H1 (cell line): ENCODE measurements at regions not wholly inside any gene's neighbourhood (a gene's known extent, or its start where the extent isn't known, plus 50 kb on each side); places are given as distances from the start of the nearest gene placed in this dataset.

Experiments
- CTCF ChIA-PET: fragments of 300-600 bp; sonication (Branson Sonifier 250); formaldehyde crosslinking; loops from one replicate; lab custom pipeline; 2021; ENCODE audit not compliant: partially characterized antibody; lab: Charles Lee
- POLR2A ChIA-PET: fragments of 300-600 bp; sonication (Branson Sonifier 250); formaldehyde crosslinking; loops from one replicate; lab custom pipeline; 2021; ENCODE audit warnings: inconsistent platforms; ENCODE audit not compliant: partially characterized antibody; lab: Charles Lee
- DNase-seq, 2 experiments: peaks; one replicate each; pipeline versions ENCODE4 v3.0.0 to v3.0.0-alpha.2; 2010 to 2022; ENCODE audit warnings: low spot score in 2 of 2, low read depth in 1 of 2, mixed read lengths in 1 of 2
- FAIRE-seq: peaks from 2 replicates; lab custom pipeline; 2011; peaks lifted over from hg19 to GRCh38; lab: Jason Lieb, UNC
- H2AFZ ChIP-seq: 2 replicates; pipeline ENCODE4 v1.8.1; 2012; ENCODE audit warnings: low read length, inconsistent platforms
- H2AK5ac ChIP-seq: 2 replicates; pipeline ENCODE4 v1.6.1; 2013; ENCODE audit warnings: low read depth, low read length
- H2BK120ac ChIP-seq: replicated peaks from 2 replicates; pipeline ENCODE3; 2013; ENCODE audit warnings: low read depth, low read length, inconsistent platforms
- H2BK12ac ChIP-seq: 2 replicates; pipeline ENCODE4 v1.6.1; 2013; ENCODE audit warnings: low read depth, low read length
- H2BK15ac ChIP-seq: 2 replicates; pipeline ENCODE4 v1.6.1; 2013; ENCODE audit warnings: low read length
- H2BK20ac ChIP-seq: 2 replicates; pipeline ENCODE4 v1.6.1; 2013; ENCODE audit warnings: low read length
- H2BK5ac ChIP-seq: 2 replicates; pipeline ENCODE4 v1.6.1; 2013; ENCODE audit warnings: low read depth, low read length
- H3K14ac ChIP-seq: 2 replicates; pipeline ENCODE4 v1.6.1; 2013; ENCODE audit warnings: inconsistent platforms; ENCODE audit not compliant: insufficient read length
- H3K18ac ChIP-seq: 2 replicates; pipeline ENCODE4 v1.6.1; 2013; ENCODE audit warnings: low read length; ENCODE audit errors: extremely low read depth
- H3K23ac ChIP-seq: 2 replicates; pipeline ENCODE4 v1.6.1; 2013; ENCODE audit warnings: inconsistent platforms; ENCODE audit not compliant: insufficient read length
- H3K23me2 ChIP-seq: 2 replicates; pipeline ENCODE4 v1.6.1; 2013; ENCODE audit warnings: low read depth, low read length
- H3K27ac ChIP-seq: 2 replicates; pipeline ENCODE4 v1.6.1; 2011; ENCODE audit warnings: low read depth, low read length, inconsistent platforms
- H3K27me3 ChIP-seq, 4 experiments: replicated peaks in 1 of 4; 1 replicate in 1 of 4; 2 replicates in 3 of 4; pipeline versions ENCODE4 v1.6.1 to v1.8.1; 2011 to 2013; ENCODE audit warnings: low read length in 3 of 4, mild to moderate bottlenecking in 3 of 4, inconsistent platforms in 2 of 4, mixed read lengths in 2 of 4, moderate library complexity in 1 of 4; ENCODE audit not compliant: control insufficient read depth in 3 of 4, insufficient read depth in 3 of 4; ENCODE audit errors: extremely low read depth in 1 of 4
- H3K36me3 ChIP-seq, 4 experiments: 2 replicates each; pipeline versions ENCODE4 v1.6.1 to v1.8.1; 2011 to 2013; ENCODE audit warnings: mild to moderate bottlenecking in 4 of 4, low read length in 3 of 4, moderate library complexity in 2 of 4, control low read depth in 1 of 4, inconsistent platforms in 1 of 4; ENCODE audit not compliant: insufficient read depth in 4 of 4, control insufficient read depth in 2 of 4
- H3K4ac ChIP-seq: replicated peaks from 2 replicates; pipeline ENCODE3; 2013; ENCODE audit warnings: low read length, low read depth, mixed read lengths, inconsistent platforms; ENCODE audit not compliant: insufficient read length
- H3K4me1 ChIP-seq, 4 experiments: replicated peaks in 1 of 4; 1 replicate in 1 of 4; 2 replicates in 3 of 4; pipeline versions ENCODE4 v1.6.1 to v1.8.1; 2011 to 2013; ENCODE audit warnings: low read length in 3 of 4, inconsistent platforms in 2 of 4, mixed read lengths in 1 of 4; ENCODE audit not compliant: insufficient read depth in 4 of 4, control insufficient read depth in 3 of 4
- H3K4me2 ChIP-seq, 2 experiments: 2 replicates each; pipeline versions ENCODE4 v1.6.1 to v1.8.1; 2011 to 2013; ENCODE audit warnings: low read depth in 2 of 2, low read length in 2 of 2, control low read depth in 1 of 2, inconsistent platforms in 1 of 2, mild to moderate bottlenecking in 1 of 2; ENCODE audit not compliant: insufficient read depth in 1 of 2
- H3K4me3 ChIP-seq, 4 experiments: fragments of 200-600, 300-600 bp in 1 of 4; sonication (generic), shearing (Covaris generic), sonication (Bioruptor Twin) in 1 of 4; 2 replicates each; pipeline versions ENCODE4 v1.5.1 to v1.8.1; 2011 to 2016; ENCODE audit warnings: low read length in 4 of 4, low read depth in 3 of 4, control low read depth in 2 of 4, inconsistent platforms in 2 of 4, mild to moderate bottlenecking in 2 of 4, mixed read lengths in 1 of 4, moderate library complexity in 1 of 4; ENCODE audit not compliant: insufficient read depth in 2 of 4; ENCODE audit errors: extremely low read depth in 1 of 4
- H3K56ac ChIP-seq: replicated peaks from 2 replicates; pipeline ENCODE3; 2013; ENCODE audit warnings: low read depth, mild to moderate bottlenecking, mixed read lengths, low read length, inconsistent platforms; ENCODE audit not compliant: insufficient read length
- H3K79me1 ChIP-seq: 2 replicates; pipeline ENCODE4 v1.6.1; 2013; ENCODE audit warnings: low read depth, low read length, control low read depth
- H3K79me2 ChIP-seq, 2 experiments: 2 replicates each; pipeline versions ENCODE4 v1.6.1 to v1.8.1; 2012 to 2013; ENCODE audit warnings: low read length in 2 of 2, mild to moderate bottlenecking in 2 of 2, inconsistent platforms in 1 of 2; ENCODE audit not compliant: insufficient read depth in 2 of 2, control insufficient read depth in 1 of 2
- H3K9ac ChIP-seq, 4 experiments: replicated peaks in 1 of 4; 1 replicate in 1 of 4; 2 replicates in 3 of 4; pipeline versions ENCODE4 v1.6.1 to v1.8.1; 2011 to 2013; ENCODE audit warnings: low read depth in 3 of 4, low read length in 3 of 4, control low read depth in 2 of 4, mild to moderate bottlenecking in 2 of 4, moderate library complexity in 2 of 4, inconsistent platforms in 1 of 4; ENCODE audit errors: extremely low read depth in 1 of 4
- H3K9me3 ChIP-seq, 2 experiments: 2 replicates each; pipeline versions ENCODE4 v1.6.1 to v1.8.1; 2012 to 2013; ENCODE audit warnings: mild to moderate bottlenecking in 2 of 2, moderate library complexity in 2 of 2, control low read depth in 1 of 2, inconsistent platforms in 1 of 2, low read depth in 1 of 2, low read length in 1 of 2, mixed read lengths in 1 of 2; ENCODE audit not compliant: insufficient read depth in 2 of 2
- H4K20me1 ChIP-seq, 2 experiments: replicated peaks in 1 of 2; 2 replicates each; pipeline versions ENCODE3 to v1.8.1; 2011 to 2013; ENCODE audit warnings: inconsistent platforms in 2 of 2, low read length in 2 of 2, mild to moderate bottlenecking in 1 of 2; ENCODE audit not compliant: insufficient read depth in 2 of 2, control insufficient read depth in 1 of 2
- H4K5ac ChIP-seq: 2 replicates; pipeline ENCODE4 v1.6.1; 2013; ENCODE audit warnings: low read length, low read depth, mixed read lengths, inconsistent platforms; ENCODE audit not compliant: insufficient read length
- H4K8ac ChIP-seq: 2 replicates; pipeline ENCODE4 v1.8.0; 2013; ENCODE audit warnings: mild to moderate bottlenecking, moderate library complexity, low read length, inconsistent platforms; ENCODE audit not compliant: insufficient read depth; ENCODE audit errors: extremely low read depth
- H4K91ac ChIP-seq: replicated peaks from 2 replicates; pipeline ENCODE3; 2013; ENCODE audit warnings: low read length, mixed read lengths, inconsistent platforms; ENCODE audit not compliant: insufficient read length
- CBX5 ChIP-seq: fragments of 300-800, 300-1000 bp; sonication (generic); IDR thresholded peaks from 2 replicates; pipeline ENCODE4 v1.7.1; 2016; ENCODE audit warnings: antibody characterized with exemption, low read length, low read depth
- CHD2 ChIP-seq: IDR thresholded peaks from 2 replicates; pipeline ENCODE4 v1.6.1; 2012; ENCODE audit warnings: low read length, improper control_type of control experiment
- EGR1 ChIP-seq: IDR thresholded peaks from 2 replicates; pipeline ENCODE4 v1.6.1; 2011; ENCODE audit warnings: low read depth, low read length, borderline replicate concordance
- EP300 ChIP-seq, 2 experiments: IDR thresholded peaks; 1 replicate in 1 of 2; 2 replicates in 1 of 2; pipeline ENCODE4 v1.6.1; 2011 to 2012; ENCODE audit warnings: low read depth in 2 of 2, low read length in 2 of 2, mild to moderate bottlenecking in 2 of 2, borderline replicate concordance in 1 of 2, inconsistent platforms in 1 of 2, moderate library complexity in 1 of 2
- EZH2 ChIP-seq: fragments of 200-600 bp; sonication (generic); IDR thresholded peaks from 2 replicates; pipeline ENCODE4 v1.7.1; 2012; ENCODE audit warnings: low read depth, mild to moderate bottlenecking, moderate library complexity, low read length, inconsistent platforms; ENCODE audit not compliant: severe bottlenecking
- JUN ChIP-seq: IDR thresholded peaks from 2 replicates; pipeline ENCODE4 v1.6.1; 2011; ENCODE audit warnings: low read depth, mild to moderate bottlenecking, improper control_type of control experiment, low read length
- SIX5 ChIP-seq: IDR thresholded peaks from 2 replicates; pipeline ENCODE4 v1.6.1; 2011; ENCODE audit warnings: mild to moderate bottlenecking, low read depth, low read length
- SP4 ChIP-seq: IDR thresholded peaks from 2 replicates; pipeline ENCODE4 v1.6.1; 2012; ENCODE audit warnings: low read length, inconsistent platforms
- TAF7 ChIP-seq: optimal IDR thresholded peaks from 2 replicates; pipeline ENCODE3; 2011; ENCODE audit warnings: low read depth, mild to moderate bottlenecking, inconsistent platforms, low read length, moderate library complexity, borderline replicate concordance
- TBP ChIP-seq: IDR thresholded peaks from 2 replicates; pipeline ENCODE4 v1.6.1; 2011; ENCODE audit warnings: low read depth, low read length, improper control_type of control experiment
- ZNF274 ChIP-seq: IDR thresholded peaks from 2 replicates; pipeline ENCODE4 v1.7.0; 2012; ENCODE audit warnings: low read length, borderline replicate concordance; ENCODE audit errors: extremely low read depth
- WGBS, 2 experiments: shearing (Covaris generic) in 1 of 2; methylation state at CpG; one replicate each; pipeline versions ENCODE4 v1.1.6 to v1.1.7; 2013 to 2015; ENCODE audit warnings: low lambda C conversion rate in 2 of 2, mixed read lengths in 2 of 2, inconsistent platforms in 1 of 2, low coverage in 1 of 2, missing lambda C conversion rate in 1 of 2; ENCODE audit not compliant: insufficient replicate concordance in 2 of 2, insufficient coverage in 1 of 2, insufficient read length in 1 of 2; ENCODE audit errors: extremely low coverage in 1 of 2, missing lambda C conversion rate in 1 of 2; 5-methylcytosine and 5-hydroxymethylcytosine counted together
- TF ChIP-seq, protein P1 (sequence below): IDR thresholded peaks from 2 replicates; pipeline ENCODE4 v1.6.1; 2012; ENCODE audit warnings: inconsistent platforms
- TF ChIP-seq, protein P2 (sequence below), 3 experiments: IDR thresholded peaks; 1 replicate in 2 of 3; 2 replicates in 1 of 3; pipeline versions ENCODE4 v1.5.1 to v1.6.1; 2011; ENCODE audit warnings: low read length in 3 of 3, mild to moderate bottlenecking in 3 of 3, inconsistent platforms in 2 of 3, low read depth in 1 of 3, moderate library complexity in 1 of 3; ENCODE audit not compliant: insufficient read depth in 1 of 3; ENCODE audit errors: control extremely low read depth in 1 of 3

DNA sequence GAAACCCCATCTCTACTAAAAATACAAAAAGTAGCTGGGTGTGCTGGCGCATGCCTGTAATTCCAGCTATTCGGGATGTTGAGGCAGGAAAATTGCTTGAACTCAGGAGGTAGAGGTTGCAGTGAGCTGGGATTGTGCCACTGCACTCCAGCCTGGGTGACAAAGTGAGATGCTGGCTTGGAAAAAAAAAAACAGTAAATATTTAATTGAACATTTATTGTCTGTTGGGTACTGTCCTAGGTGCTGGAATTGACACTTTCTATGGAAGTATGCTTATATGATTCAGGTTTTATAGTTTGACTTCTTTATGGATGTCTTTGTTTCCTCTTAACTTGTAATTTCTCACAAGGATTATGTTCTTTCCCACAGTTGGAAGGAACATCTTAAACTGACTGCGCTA, 633.1 kb upstream of the SETBP1 start:
- Histone ChIP-seq H2BK120ac (no peak overlapping the region), H3K79me1 (no peaks in the 10 kb centered on the region), H3K23ac (no peak overlapping the region), H3K4me2 (no peak overlapping the region), H4K8ac (no peak overlapping the region), H2BK20ac (no peak overlapping the region)
- no peak for TF ChIP-seq SIX5
- TF ChIP-seq TBP, result no peak
- no peak for TF ChIP-seq SP4
- no peak for TF ChIP-seq CBX5
- TF ChIP-seq EZH2, result no peak
- TF ChIP-seq TAF7, result no peak
- TF ChIP-seq, protein P1, sequence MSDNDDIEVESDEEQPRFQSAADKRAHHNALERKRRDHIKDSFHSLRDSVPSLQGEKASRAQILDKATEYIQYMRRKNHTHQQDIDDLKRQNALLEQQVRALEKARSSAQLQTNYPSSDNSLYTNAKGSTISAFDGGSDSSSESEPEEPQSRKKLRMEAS, result no peak
- TF ChIP-seq EGR1, result no peak
- TF ChIP-seq CHD2, result no peak
- TF ChIP-seq EP300 (IDR thresholded peaks at IDR 0.05; ENCODE audit: borderline replicate concordance in 1 of 2, low read depth in 2 of 2, low read length in 2 of 2), result no peak
- TF ChIP-seq ZNF274, result no peak
- TF ChIP-seq, protein P2, sequence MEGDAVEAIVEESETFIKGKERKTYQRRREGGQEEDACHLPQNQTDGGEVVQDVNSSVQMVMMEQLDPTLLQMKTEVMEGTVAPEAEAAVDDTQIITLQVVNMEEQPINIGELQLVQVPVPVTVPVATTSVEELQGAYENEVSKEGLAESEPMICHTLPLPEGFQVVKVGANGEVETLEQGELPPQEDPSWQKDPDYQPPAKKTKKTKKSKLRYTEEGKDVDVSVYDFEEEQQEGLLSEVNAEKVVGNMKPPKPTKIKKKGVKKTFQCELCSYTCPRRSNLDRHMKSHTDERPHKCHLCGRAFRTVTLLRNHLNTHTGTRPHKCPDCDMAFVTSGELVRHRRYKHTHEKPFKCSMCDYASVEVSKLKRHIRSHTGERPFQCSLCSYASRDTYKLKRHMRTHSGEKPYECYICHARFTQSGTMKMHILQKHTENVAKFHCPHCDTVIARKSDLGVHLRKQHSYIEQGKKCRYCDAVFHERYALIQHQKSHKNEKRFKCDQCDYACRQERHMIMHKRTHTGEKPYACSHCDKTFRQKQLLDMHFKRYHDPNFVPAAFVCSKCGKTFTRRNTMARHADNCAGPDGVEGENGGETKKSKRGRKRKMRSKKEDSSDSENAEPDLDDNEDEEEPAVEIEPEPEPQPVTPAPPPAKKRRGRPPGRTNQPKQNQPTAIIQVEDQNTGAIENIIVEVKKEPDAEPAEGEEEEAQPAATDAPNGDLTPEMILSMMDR (IDR thresholded peaks at IDR 0.05; ENCODE audit: control extremely low read depth in 1 of 3, insufficient read depth in 1 of 3, low read depth in 1 of 3, low read length in 3 of 3), result no peak
- TF ChIP-seq JUN, result no peak
- TF ChIP-seq, all 59 proteins: peak for 0
- ChIA-PET CTCF (no interaction called here), POLR2A (no interaction called here)
- Histone ChIP-seq H4K91ac (no peak overlapping the region), H3K27ac (no peak overlapping the region), H2BK5ac (no peak overlapping the region), H3K79me2 (no peaks in the 10 kb centered on the region), H4K5ac (no peak overlapping the region), H3K18ac (no peak overlapping the region), H3K9ac (no peak overlapping the region), H3K4ac (no peak overlapping the region), H2BK12ac (no peak overlapping the region), H3K36me3 (no peaks in the 10 kb centered on the region), H3K9me3 (no peaks in the 10 kb centered on the region; a peak in 1 of 4 replicates), H3K4me3 (no peak overlapping the region), H3K14ac (no peak overlapping the region), H3K56ac (no peak overlapping the region), H2AFZ (no peak overlapping the region), H4K20me1 (no peaks in the 10 kb centered on the region), H3K23me2 (no peaks in the 10 kb centered on the region), H3K4me1 (peaks cover 0 to 15% (median 5%) of the 10 kb centered on the region in 4 experiments; a peak in 4 of 7 replicates), H2AK5ac (no peak overlapping the region), H2BK15ac (no peak overlapping the region), H3K27me3 (no peaks in the 10 kb centered on the region)
- FAIRE-seq (no peak), DNase-seq (no peak)
- WGBS, 2 experiments, result 76% methylated on average over 3 of the region's 3 CpGs; no CpG with 5 or more reads in 1 of the 2 experiments
